ENCODE measurements at regions not wholly inside any gene's neighbourhood (a gene's known extent, or its start where the extent isn't known, plus 50 kb on each side); places are given as distances from the start of the nearest gene placed in this dataset.

DNA sequence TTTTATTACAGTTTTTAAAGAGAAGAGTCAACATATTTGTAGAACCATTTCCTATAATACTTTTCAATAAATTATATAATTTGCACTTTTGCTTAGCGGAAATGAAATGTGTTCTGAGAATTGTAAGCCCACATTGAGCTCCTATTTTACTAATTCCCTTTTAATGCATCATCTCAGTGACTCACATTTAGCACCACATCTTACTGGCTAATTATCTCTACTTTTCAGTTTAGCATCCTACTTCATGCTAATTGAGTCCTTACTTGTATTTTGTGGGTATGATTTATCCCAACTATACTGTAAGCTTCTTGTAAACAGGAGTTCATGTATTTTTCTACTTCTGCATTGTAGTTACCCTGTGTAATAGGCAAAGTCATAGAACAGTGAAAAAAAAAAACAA lies 67.5 kb downstream of the TMX1 start:
- no peak for TF ChIP-seq JUND (IDR thresholded peaks at IDR 0.05; ENCODE audit: low read depth)
- no peak for DNase-seq (ENCODE audit: low read depth in 1 of 2, low spot score in 1 of 2)
- in situ Hi-C loops (cut with HindIII; ENCODE audit: low pct_unique_long_range_greater_than_20kb, low sequenced_read_pairs), result no loop called here

DNA sequence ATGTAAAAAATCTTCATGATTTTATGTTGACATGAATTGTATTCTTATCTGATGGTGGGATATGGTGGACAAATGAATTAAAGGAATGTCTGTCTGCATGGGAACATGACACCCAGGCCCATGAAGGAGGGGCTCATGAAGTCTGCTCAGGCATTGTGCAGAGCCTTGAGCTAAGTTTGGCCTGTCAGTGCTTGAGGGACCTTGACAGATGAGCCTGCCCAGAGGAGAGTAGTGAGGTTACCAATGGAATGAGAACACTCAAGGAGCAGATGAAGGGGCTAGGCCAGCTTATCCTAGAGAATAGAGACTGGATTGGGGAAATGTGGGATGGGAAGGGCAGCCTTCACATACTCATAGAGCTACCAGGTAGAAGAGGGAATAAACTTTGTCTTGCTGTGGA lies 68.8 kb downstream of the TMX1 start:
- no peak for DNase-seq (ENCODE audit: low read depth in 1 of 2, low spot score in 1 of 2)
- in situ Hi-C loops (cut with HindIII; ENCODE audit: low pct_unique_long_range_greater_than_20kb, low sequenced_read_pairs), result no loop called here

DNA sequence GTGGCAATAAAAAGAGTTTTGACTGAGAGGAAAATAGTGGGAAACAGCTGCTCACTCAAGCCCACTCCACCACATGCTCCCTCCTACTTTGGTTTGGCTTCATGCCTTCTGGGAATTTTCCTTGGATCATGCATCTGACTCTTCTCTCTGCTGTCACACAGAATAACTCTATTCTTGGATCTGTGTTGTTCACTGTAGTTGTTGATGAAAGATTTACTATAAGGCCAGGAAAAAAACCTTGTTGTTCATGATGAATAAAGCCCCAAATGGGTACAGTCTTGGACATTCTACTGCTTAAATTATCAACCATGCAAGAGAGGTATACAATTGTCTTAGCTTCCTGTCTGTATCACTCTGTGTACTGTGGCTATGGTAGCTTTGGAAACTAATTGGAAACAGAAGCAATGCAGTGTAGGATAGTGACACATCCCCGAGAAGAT lies 70.5 kb downstream of the TMX1 start:
- in situ Hi-C loops (cut with HindIII; ENCODE audit: low pct_unique_long_range_greater_than_20kb, low sequenced_read_pairs), result no loop called here
- no peak for DNase-seq (ENCODE audit: low read depth in 1 of 2, low spot score in 1 of 2)
- TF ChIP-seq JUND (IDR thresholded peaks at IDR 0.05; ENCODE audit: low read depth), result no peak

More for the DNA sequence above, 68.8 kb downstream of the TMX1 start:
- TF ChIP-seq JUND (IDR thresholded peaks at IDR 0.05; ENCODE audit: low read depth), result no peak

DNA sequence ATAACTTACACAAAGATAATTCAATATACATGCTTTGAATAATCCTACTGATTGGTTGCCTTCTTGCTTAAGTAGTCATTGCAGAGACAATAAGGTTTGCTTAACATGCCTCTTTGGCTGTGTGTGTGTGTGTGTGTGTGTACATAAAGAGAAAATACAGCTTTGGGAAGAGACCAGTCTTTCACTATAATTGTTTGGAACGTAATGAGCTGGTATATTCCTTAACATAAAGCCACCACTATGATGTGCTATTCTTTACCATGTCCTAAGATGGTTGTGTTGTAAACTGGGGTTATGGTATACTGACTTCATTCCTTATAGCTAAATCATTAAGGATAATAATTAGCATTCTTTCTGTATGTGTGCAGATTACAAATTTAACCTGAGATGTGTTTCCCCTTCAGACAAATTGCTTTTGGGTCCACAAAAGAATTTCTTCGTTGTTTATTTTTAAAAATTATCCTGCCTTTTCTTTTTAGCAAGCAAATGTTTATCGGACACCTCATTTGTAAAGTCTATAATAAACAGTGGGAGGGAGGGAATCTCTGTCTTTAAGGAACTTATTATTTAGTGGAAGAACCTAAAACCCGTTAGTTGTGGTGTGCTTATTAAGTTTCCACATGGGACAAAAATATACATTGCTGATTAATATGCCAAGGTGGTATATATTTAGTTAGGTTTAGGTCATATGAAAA lies 74.4 kb downstream of the TMX1 start:
- TF ChIP-seq JUND (IDR thresholded peaks at IDR 0.05; ENCODE audit: low read depth), result no peak
- in situ Hi-C loops (cut with HindIII; ENCODE audit: low pct_unique_long_range_greater_than_20kb, low sequenced_read_pairs), result no loop called here
- no peak for DNase-seq (ENCODE audit: low read depth in 1 of 2, low spot score in 1 of 2)

DNA sequence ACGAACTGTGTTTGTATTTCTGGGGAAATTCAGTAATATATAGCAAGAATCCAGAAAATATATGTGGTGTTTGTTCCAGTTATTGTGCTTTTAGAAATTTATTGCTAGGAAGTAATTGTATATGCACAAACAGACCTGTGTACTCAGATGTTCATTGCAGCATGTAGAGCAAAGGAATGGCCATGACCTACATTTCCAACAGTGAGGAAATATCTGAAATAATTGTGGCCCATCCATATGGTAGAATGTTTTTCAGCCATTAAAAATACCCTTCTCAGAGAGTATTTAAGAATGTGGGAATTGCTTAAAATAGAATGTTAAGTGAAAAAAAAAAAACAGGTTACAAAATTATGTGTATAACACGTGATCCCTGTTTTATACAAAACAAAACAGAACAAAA lies 77.3 kb downstream of the TMX1 start:
- DNase-seq (ENCODE audit: low read depth in 1 of 2, low spot score in 1 of 2), result no peak
- no peak for TF ChIP-seq JUND (IDR thresholded peaks at IDR 0.05; ENCODE audit: low read depth)
- in situ Hi-C loops (cut with HindIII; ENCODE audit: low pct_unique_long_range_greater_than_20kb, low sequenced_read_pairs), result no loop called here

DNA sequence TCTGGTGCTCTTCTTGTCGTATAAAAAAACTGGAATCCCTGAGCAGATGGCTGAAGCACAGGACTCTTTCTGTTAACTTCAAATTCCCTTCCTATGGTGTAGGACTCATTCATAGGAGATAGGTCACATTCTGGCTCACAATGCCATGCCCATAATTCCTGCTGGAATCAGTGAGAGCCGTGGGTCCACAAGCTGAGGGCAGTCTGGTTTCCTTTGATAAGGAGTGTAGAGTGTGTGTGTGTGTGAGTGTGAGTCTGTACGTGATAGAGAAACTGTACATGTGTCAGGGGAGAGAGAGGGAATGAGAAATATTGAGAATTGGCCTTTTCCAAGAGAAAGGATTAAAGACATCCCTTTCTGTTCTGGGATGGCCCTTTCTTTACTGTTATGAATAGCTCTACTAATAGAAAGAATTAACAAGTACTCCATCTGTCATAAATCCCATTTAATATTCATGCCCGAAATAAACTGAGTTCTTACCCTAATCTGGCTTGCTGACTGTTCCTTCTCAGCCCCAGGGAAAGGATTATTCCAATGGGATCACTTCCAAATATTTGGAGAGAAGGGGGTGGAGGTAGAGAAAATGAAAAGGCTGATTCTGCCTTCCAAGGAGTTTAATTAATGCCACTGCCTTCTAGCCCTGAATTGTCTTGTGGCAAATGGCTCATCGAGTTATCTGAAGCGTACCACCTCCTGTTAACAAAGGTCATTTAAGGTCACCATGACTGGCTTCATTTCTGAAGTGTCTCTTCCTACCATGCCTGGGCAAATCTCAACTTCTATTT lies 79.0 kb downstream of the TMX1 start:
- in situ Hi-C loops (cut with HindIII; ENCODE audit: low pct_unique_long_range_greater_than_20kb, low sequenced_read_pairs), result no loop called here
- no peak for TF ChIP-seq JUND (IDR thresholded peaks at IDR 0.05; ENCODE audit: low read depth)
- DNase-seq (ENCODE audit: low read depth in 1 of 2, low spot score in 1 of 2), result no peak

DNA sequence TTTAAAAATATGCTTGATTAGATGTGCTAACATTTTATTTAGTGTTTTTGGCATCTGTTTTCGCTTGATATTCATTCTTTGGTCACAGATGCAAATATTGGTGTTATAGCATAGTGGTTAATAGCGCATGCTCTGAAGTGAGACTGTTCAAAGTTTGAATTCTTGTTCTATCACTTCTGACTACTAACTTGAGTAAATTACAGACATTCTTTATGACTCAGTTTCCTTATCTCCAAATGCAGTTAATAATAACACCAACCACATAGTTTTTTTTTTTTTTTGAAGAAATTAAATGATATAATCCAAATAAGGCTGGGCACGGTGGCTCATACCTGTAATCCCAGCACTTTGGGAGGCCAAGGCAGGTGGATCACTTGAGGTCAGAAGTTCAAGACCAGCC lies 81.0 kb downstream of the TMX1 start:
- in situ Hi-C loops (cut with HindIII; ENCODE audit: low pct_unique_long_range_greater_than_20kb, low sequenced_read_pairs), result no loop called here
- DNase-seq (ENCODE audit: low read depth in 1 of 2, low spot score in 1 of 2), result no peak
- no peak for TF ChIP-seq JUND (IDR thresholded peaks at IDR 0.05; ENCODE audit: low read depth)

DNA sequence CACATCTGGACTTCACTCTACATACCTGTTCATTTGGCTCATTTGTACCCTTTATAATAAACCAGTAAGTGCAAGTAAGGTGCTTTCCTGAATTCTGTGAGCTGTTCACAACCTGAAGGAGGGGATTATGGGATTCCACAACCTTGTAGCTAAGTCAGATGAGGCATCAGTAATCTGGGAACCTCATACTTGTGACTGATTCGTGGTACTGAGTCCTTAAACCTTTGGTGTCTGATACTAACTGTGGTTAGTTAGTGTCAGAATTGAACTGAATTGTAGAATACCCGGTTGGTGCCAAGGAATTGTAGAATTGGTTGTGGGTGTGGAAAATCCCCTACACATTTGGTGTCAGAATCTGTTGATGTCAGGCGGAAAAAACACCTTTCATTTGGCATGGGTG lies 83.4 kb downstream of the TMX1 start:
- in situ Hi-C loops (cut with HindIII; ENCODE audit: low pct_unique_long_range_greater_than_20kb, low sequenced_read_pairs), result no loop called here
- DNase-seq (ENCODE audit: low read depth in 1 of 2, low spot score in 1 of 2), result no peak

DNA sequence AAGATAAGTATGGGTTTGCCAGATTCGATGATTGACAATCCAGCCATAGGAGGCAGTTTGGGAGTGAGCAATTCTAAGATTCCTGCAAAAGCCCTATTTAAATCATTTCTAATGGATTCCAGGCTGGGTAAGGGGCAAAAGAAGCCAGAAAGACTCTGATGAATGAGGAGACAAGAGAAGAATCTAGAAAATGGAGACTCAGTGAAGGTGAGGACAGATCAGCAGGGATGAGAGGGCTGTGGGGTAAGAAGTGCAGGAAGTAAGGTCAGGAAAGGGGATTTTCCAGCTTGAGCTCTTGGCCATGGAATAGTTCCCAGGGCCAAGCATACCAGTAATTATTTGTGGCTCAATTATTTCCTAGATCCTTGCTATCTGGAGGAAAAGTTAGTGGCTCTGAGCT lies 87.3 kb downstream of the TMX1 start:
- DNase-seq (ENCODE audit: low read depth in 1 of 2, low spot score in 1 of 2), result no peak
- in situ Hi-C loops (cut with HindIII; ENCODE audit: low pct_unique_long_range_greater_than_20kb, low sequenced_read_pairs), result no loop called here
- TF ChIP-seq JUND (IDR thresholded peaks at IDR 0.05; ENCODE audit: low read depth), result no peak

More for the DNA sequence above, 83.4 kb downstream of the TMX1 start:
- no peak for TF ChIP-seq JUND (IDR thresholded peaks at IDR 0.05; ENCODE audit: low read depth)

DNA sequence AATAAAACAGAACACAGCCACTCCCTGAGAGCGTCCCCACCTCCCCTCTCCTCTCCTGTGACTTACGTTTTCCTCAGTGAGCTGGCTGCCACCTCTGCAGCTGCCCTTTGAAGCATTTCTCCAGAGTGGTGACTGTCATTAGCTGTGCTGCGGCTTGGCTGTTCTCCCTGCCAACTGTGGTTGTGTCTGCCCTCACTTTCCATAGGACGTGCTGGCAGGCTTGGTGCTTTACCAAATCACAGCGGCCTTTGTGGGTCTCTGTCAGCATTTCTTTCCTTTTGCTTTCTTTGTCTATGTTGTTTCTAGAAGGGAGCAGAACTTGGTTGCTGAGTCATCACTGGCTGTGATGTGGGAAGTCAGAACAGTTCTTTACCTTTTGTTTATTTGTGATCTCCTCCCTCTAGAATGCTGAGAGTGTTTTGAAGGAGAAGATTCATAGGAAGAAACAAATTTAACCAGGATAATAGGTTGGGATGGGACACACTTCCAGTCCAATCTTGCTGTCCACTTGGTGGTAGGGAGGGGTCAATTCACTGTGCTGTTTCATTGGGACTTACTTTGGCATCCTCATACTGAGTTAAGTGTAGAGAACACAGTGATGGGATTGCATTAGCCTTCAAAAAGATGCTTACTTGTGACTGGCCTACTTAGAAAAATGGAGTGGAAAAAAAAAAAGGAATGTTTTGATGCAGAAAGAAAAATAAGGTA lies 88.2 kb downstream of the TMX1 start:
- TF ChIP-seq JUND (IDR thresholded peaks at IDR 0.05; ENCODE audit: low read depth), result no peak
- in situ Hi-C loops (cut with HindIII; ENCODE audit: low pct_unique_long_range_greater_than_20kb, low sequenced_read_pairs), result no loop called here
- DNase-seq (ENCODE audit: low read depth in 1 of 2, low spot score in 1 of 2), result no peak

DNA sequence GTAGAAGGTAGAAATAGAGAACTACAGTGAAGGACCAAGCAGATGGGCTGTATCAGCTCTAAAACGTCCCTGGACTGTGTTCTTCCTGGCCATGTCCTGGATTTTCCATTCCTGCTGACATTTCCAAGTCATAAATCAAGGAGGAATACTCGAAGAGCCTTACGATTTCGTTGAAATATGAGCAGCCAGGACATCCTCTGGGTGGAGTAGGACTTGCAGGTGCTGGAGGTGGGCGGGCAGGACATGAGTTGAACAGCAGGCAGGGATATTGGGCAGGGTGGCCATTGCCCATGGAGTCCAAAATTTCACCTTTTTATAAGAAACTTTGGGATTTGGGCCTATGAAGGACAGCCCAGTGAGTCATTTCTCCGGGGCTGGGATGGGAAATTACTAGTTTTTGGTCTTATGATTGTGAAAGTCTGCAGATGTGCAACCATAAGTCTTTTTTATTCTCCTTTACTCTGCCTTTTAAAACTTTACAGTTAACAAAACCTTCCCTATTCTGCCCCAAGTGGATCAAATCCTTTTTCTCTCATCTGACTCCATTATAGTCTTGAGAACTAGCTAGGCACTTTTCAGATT lies 88.8 kb downstream of the TMX1 start:
- no peak for DNase-seq (ENCODE audit: low read depth in 1 of 2, low spot score in 1 of 2)
- TF ChIP-seq JUND (IDR thresholded peaks at IDR 0.05; ENCODE audit: low read depth), result no peak
- in situ Hi-C loops (cut with HindIII; ENCODE audit: low pct_unique_long_range_greater_than_20kb, low sequenced_read_pairs), result no loop called here

DNA sequence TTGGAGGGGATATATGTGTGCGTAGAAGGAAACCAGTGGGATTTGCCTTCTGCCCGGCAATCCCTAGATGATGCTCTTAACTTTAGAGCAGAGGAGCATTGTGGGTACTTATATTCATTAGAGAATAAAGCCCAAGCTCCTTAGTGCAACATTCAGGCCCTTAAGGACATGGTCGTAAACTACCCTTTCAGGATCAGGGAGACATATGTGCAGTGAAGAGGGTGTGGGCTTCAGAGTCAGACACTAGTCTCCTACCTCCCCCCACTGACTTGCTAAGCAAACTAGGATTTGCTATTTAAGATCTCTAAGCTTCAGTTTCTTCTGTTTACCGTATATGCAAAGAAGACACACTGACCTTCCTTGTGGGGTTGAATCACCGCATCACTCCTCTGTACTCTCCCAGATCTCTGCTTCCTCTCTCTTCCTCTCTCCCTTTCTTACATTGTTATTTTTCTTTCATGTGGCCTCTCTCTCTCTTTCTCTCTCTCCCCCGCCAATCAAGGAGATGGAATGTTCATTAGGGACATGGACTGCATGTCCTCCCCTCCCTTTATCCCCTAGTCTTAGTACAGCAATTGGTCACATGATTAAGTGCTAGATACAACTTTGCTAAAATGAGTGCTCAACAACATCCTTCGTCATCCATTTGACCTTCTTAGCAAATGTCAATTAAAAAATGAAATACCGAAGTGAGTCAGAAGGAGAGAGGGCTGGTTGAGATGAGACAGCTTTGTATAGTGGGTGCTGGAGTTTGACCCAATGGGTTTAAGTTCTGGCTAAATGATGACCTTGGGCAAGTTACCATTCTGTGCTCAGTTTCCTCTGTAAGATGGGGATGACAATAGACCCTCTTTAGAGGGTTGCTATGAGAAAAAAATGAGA lies 91.7 kb downstream of the TMX1 start:
- DNase-seq (ENCODE audit: low read depth in 1 of 2, low spot score in 1 of 2), result no peak
- in situ Hi-C loops (cut with HindIII; ENCODE audit: low pct_unique_long_range_greater_than_20kb, low sequenced_read_pairs), result no loop called here
- no peak for TF ChIP-seq JUND (IDR thresholded peaks at IDR 0.05; ENCODE audit: low read depth)
